ENCODE measurements at regions not wholly inside any gene's neighbourhood (a gene's known extent, or its start where the extent isn't known, plus 50 kb on each side); places are given as distances from the start of the nearest gene placed in this dataset.
"Not testable (repeated sequence)": the region's sequence is repeated elsewhere in the genome, so short reads cannot be mapped to it uniquely, and the experiment has no call there.

DNA sequence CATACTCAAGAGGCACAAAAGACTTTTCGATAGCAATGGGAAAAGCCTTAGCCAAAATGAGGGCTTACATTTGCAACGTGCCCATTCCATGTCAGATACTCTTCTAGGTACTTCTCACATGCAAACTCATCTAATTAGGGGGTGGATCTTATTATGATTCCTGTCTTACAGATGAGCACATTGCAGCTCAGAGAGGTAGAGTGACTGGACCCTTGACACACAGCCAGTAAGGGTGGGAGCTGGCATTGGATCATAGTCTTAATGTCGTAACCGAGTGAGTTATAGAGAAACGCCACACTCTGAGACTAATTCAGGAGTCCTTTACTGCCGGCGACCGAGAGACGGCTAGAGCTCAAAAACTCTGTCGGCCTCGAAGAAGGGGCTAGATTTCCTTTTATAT is 78.8 kb upstream of the GRIN2A start:
- Histone ChIP-seq H3K9me1 (replicated peaks; ENCODE audit: control insufficient read depth, extremely low read depth, insufficient read depth, low read length) (no peaks in the 10 kb centered on the region), H3K4me1 (ENCODE audit: control insufficient read depth, extremely low read depth, insufficient read depth, low read length) (no peaks in the 10 kb centered on the region), H3K27me3 (ENCODE audit: control insufficient read depth in 2 of 2, insufficient read depth in 2 of 2, low read length in 2 of 2) (no peaks in the 10 kb centered on the region), H3K36me3 (ENCODE audit: control insufficient read depth in 2 of 2, extremely low read depth in 1 of 2, insufficient read depth in 2 of 2, low read length in 2 of 2) (no peaks in the 10 kb centered on the region), H3K9ac (replicated peaks; ENCODE audit: extremely low read depth, insufficient read depth, low read length) (no peak overlapping the region), H3K4me3 (replicated peaks in 1 of 3; ENCODE audit: insufficient read depth in 1 of 3, low read depth in 1 of 3, low read length in 3 of 3) (no peak overlapping the region), H2AFZ (ENCODE audit: low read depth, low read length) (no peak overlapping the region), H3K4me2 (ENCODE audit: insufficient read depth, low read length) (no peak overlapping the region), H3K79me2 (ENCODE audit: control insufficient read depth, insufficient read depth, low read length) (no peaks in the 10 kb centered on the region), H4K20me1 (replicated peaks; ENCODE audit: control insufficient read depth, extremely low read depth, insufficient read depth, low read length) (no peaks in the 10 kb centered on the region), H3K9me3 (replicated peaks; ENCODE audit: control insufficient read depth, insufficient read depth, low read length) (no peaks in the 10 kb centered on the region), H3K27ac (ENCODE audit: insufficient read depth, low read depth, low read length) (no peak overlapping the region)
- ChIA-PET POLR2A (no interaction called here), CTCF (interaction anchor here (2.1 kb wide), 1 partner anchor 248 kb away, joined by 7 read pairs; no protein-coding TSS in a partner anchor)
- no peak for FAIRE-seq
- dilution Hi-C loops (cut with MboI; ENCODE audit: extremely low pct_ligation_motif_present, low sequenced_read_pairs), result no loop called here
- no peak for DNase-seq (ENCODE audit: low read depth, low spot score)
- intact Hi-C loops (cut with micrococcal nuclease), result no loop called here
- BruUV-seq (replicated peaks), result no TSS peak
- TF ChIP-seq JUN (IDR thresholded peaks at IDR 0.05; ENCODE audit: borderline replicate concordance, insufficient read depth, insufficient read length, low read depth) (no peak), POLR2AphosphoS5 (IDR thresholded peaks at IDR 0.05; ENCODE audit: insufficient read depth, low read depth, low read length) (no peak), GATA2 (IDR thresholded peaks at IDR 0.05; ENCODE audit: insufficient read depth, insufficient read length, low read depth, low read length) (no peak), EZH2 (IDR thresholded peaks at IDR 0.05; ENCODE audit: borderline replicate concordance, low read depth, low read length, severe bottlenecking) (no peak), POLR2A (IDR thresholded peaks at IDR 0.05; ENCODE audit: low read depth, low read length) (no peak), MYC (IDR thresholded peaks at IDR 0.05; ENCODE audit: low read depth, low read length) (no peak), FOS (IDR thresholded peaks at IDR 0.05; ENCODE audit: borderline replicate concordance, insufficient read depth, low read length) (no peak)
- TF ChIP-seq, protein P1, sequence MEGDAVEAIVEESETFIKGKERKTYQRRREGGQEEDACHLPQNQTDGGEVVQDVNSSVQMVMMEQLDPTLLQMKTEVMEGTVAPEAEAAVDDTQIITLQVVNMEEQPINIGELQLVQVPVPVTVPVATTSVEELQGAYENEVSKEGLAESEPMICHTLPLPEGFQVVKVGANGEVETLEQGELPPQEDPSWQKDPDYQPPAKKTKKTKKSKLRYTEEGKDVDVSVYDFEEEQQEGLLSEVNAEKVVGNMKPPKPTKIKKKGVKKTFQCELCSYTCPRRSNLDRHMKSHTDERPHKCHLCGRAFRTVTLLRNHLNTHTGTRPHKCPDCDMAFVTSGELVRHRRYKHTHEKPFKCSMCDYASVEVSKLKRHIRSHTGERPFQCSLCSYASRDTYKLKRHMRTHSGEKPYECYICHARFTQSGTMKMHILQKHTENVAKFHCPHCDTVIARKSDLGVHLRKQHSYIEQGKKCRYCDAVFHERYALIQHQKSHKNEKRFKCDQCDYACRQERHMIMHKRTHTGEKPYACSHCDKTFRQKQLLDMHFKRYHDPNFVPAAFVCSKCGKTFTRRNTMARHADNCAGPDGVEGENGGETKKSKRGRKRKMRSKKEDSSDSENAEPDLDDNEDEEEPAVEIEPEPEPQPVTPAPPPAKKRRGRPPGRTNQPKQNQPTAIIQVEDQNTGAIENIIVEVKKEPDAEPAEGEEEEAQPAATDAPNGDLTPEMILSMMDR (IDR thresholded peaks at IDR 0.05; ENCODE audit: extremely low read depth in 1 of 2, insufficient read depth in 1 of 2, low read depth in 1 of 2, low read length in 2 of 2), result no peak
- TF ChIP-seq, protein P2, sequence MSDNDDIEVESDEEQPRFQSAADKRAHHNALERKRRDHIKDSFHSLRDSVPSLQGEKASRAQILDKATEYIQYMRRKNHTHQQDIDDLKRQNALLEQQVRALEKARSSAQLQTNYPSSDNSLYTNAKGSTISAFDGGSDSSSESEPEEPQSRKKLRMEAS (IDR thresholded peaks at IDR 0.05; ENCODE audit: insufficient read depth, insufficient read length), result no peak

GRCh38 chr16:10261526-10261925 is 79.3 kb upstream of the GRIN2A start:
- H4K20me1 ChIP-seq (replicated peaks; ENCODE audit: control insufficient read depth, extremely low read depth, insufficient read depth, low read length); H2AFZ ChIP-seq (ENCODE audit: low read depth, low read length); BruUV-seq (replicated peaks); dilution Hi-C loops (cut with MboI; ENCODE audit: extremely low pct_ligation_motif_present, low sequenced_read_pairs); intact Hi-C loops (cut with micrococcal nuclease); DNase-seq (ENCODE audit: low read depth, low spot score); H3K9me3 ChIP-seq (replicated peaks; ENCODE audit: control insufficient read depth, insufficient read depth, low read length); H3K4me2 ChIP-seq (ENCODE audit: insufficient read depth, low read length); H3K9me1 ChIP-seq (replicated peaks; ENCODE audit: control insufficient read depth, extremely low read depth, insufficient read depth, low read length); H3K9ac ChIP-seq (replicated peaks; ENCODE audit: extremely low read depth, insufficient read depth, low read length); H3K36me3 ChIP-seq (ENCODE audit: control insufficient read depth in 2 of 2, extremely low read depth in 1 of 2, insufficient read depth in 2 of 2, low read length in 2 of 2); POLR2A ChIA-PET; H3K27ac ChIP-seq (ENCODE audit: insufficient read depth, low read depth, low read length); FAIRE-seq; H3K79me2 ChIP-seq (ENCODE audit: control insufficient read depth, insufficient read depth, low read length); H3K4me3 ChIP-seq (replicated peaks in 1 of 3; ENCODE audit: insufficient read depth in 1 of 3, low read depth in 1 of 3, low read length in 3 of 3); H3K27me3 ChIP-seq (ENCODE audit: control insufficient read depth in 2 of 2, insufficient read depth in 2 of 2, low read length in 2 of 2); H3K4me1 ChIP-seq (ENCODE audit: control insufficient read depth, extremely low read depth, insufficient read depth, low read length): not testable (repeated sequence)
- CTCF ChIA-PET, result interaction anchor here (2.1 kb wide), 1 partner anchor 248 kb away, joined by 7 read pairs; no protein-coding TSS in a partner anchor
